Activated T-helper 2 cell treated with anti-CD3 and anti-CD28 coated beads, Interferon-gamma antibody, Interleukin-2, Interleukin-4, amounts not matched to agents 10 μg/mL and 5 μg/mL and 100 μg/mL, durations not matched to agents 14 hours and 24 hours and 36 hours (primary cell): ENCODE measurements at regions not wholly inside any gene's neighbourhood (a gene's known extent, or its start where the extent isn't known, plus 50 kb on each side); places are given as distances from the start of the nearest gene placed in this dataset.
A peak's percentile ranks its signal among the peaks of the same experiment; 100 is the strongest.

Experiments
- DNase-seq: peaks from one replicate; pipeline ENCODE4 v3.0.0; 2021; ENCODE audit warnings: low spot score
- H3K27ac Mint-ChIP-seq: one replicate; pipeline ENCODE4 v1.8.0; 2021; ENCODE audit warnings: mixed read lengths
- H3K27me3 Mint-ChIP-seq: one replicate; pipeline ENCODE4 v1.8.0; 2021; ENCODE audit warnings: low read depth, mixed read lengths
- H3K36me3 Mint-ChIP-seq: one replicate; pipeline ENCODE4 v1.8.0; 2021; ENCODE audit warnings: low read depth, mixed read lengths
- H3K4me1 Mint-ChIP-seq: one replicate; pipeline ENCODE4 v1.8.0; 2021; ENCODE audit warnings: low read depth, mixed read lengths
- H3K4me3 Mint-ChIP-seq: one replicate; pipeline ENCODE4 v1.8.0; 2021; ENCODE audit warnings: low read depth, mild to moderate bottlenecking, moderate library complexity, mixed read lengths
- H3K9me3 Mint-ChIP-seq: one replicate; pipeline ENCODE4 v1.8.0; 2021; ENCODE audit warnings: mixed read lengths
- intact Hi-C: fragments of 100-400 bp; cut with micrococcal nuclease; formaldehyde crosslinking; loops from one replicate; pipeline ENCODE4 v1.15.1; 2023

DNA sequence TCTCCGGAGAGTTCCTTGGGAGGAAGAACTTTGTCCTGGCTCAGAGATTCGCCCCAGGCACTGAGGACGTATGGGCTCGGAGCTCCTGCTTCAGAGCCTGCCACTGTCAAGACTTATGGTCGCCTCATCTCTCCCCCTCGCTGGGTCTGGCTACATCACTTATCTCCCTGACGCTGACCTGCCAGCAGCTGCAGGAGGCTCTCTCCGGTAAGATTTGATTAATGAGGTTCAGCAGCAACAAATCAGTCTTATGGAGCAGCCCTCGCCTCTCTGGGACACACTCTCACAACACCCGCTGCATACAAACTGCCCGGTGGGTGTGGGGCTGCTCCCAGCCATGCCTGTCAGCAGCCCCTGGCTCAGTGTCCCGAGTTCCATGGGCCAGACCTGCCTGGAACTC, 297.8 kb downstream of the RRAGC start:
- Mint-ChIP-seq H3K36me3 (no peaks in the 10 kb centered on the region), H3K4me1 (peaks cover 72% of the 10 kb centered on the region), H3K4me3 (no peak overlapping the region), H3K27me3 (peaks cover 1% of the 10 kb centered on the region), H3K9me3 (no peaks in the 10 kb centered on the region), H3K27ac (no peak overlapping the region)
- no peak for DNase-seq
- intact Hi-C loops: loop anchor here (10.0 kb wide), 1 partner anchor 537 kb away; no protein-coding TSS in a partner anchor

DNA sequence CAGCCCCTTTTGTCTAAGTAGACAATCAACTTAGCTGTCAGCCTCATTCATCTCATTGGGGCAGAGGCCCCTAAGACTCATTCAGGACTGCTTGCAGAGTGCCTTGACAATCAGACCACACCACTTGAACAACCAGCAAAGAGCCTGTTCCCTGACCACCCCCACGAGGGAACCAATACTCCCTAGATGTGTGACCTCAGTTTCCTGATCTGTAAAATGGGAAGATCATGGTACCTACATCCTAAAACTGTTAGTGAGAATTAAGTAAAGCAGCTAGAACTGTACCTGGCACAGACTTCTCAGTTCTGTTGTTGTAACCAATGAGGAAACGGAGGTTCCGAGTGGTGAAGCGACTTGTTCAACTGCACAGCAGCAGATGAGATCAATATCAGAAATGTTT, 298.5 kb downstream of the RRAGC start:
- Mint-ChIP-seq H3K9me3 (no peaks in the 10 kb centered on the region), H3K27ac (peak overlapping the region; percentile 11), H3K27me3 (peaks cover 1% of the 10 kb centered on the region), H3K4me3 (peak overlapping the region; percentile 10), H3K4me1 (peaks cover 78% of the 10 kb centered on the region), H3K36me3 (no peaks in the 10 kb centered on the region)
- intact Hi-C loops: loop anchor here (10.0 kb wide), 1 partner anchor 536 kb away; no protein-coding TSS in a partner anchor
- DNase-seq: no peak

DNA sequence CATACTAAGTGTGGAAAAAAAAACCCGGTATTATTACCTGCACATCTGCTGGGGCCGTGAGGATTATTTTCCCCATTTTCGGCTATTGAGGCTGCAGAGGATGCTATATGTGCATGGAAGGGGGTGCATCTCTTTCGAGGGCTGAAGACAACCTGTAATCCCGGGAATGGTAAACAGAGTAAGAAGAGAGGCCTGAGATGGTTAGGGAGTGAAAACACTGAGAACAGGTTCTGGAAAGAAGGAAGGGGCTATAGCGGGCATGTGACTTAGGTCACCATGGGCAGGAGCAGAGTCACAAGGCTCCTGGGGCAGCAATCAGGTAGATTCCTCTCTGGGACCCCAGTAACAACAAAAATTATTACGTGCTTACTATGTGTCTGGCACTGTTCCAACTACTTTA, 299.1 kb downstream of the RRAGC start:
- DNase-seq: no peak
- H3K36me3 Mint-ChIP-seq: no peaks in the 10 kb centered on the region
- H3K4me3 Mint-ChIP-seq: peak overlapping the region; percentile 20
- peaks cover 84% of the 10 kb centered on the region for H3K4me1 Mint-ChIP-seq
- peaks cover 1% of the 10 kb centered on the region for H3K27me3 Mint-ChIP-seq
- intact Hi-C loops: loop anchor here (10.0 kb wide), 1 partner anchor 536 kb away; no protein-coding TSS in a partner anchor
- H3K9me3 Mint-ChIP-seq: no peaks in the 10 kb centered on the region
- peak overlapping the region; percentile 88 for H3K27ac Mint-ChIP-seq

DNA sequence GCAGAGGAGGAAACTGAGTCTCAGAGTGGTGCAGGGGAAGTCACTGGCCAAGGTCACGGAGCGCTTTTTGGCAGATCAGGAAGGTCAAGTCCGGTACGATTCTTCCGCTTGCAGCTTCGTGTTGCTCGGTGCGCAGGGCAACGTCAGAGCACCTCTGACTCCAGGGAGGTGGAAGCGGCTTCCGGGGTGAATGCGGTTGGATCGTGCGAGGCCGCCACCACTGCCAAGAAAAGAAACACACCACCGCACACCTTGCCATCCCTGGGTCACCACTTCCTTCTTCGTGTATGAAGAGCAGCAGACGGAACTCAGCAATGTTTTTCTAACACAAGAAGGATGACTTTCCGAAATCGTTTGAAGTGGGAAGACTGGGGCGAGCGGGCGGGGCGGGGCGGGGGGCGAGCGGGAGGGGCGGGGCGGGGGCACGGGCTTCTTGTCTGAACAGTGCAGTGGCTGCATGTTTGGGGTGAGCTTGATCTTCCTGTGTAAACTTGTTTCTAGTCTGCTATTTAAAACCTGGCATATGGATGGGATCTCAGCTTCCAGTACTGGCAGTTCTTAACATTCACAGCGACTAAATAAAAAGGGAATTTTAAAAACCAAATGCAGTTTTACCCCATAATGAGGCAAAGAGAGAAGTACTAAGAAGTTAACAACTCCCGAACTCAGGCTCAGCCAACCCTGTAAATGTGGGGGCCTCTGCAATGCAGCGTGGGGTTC, 300.0 kb downstream of the RRAGC start:
- H3K36me3 Mint-ChIP-seq: no peaks in the 10 kb centered on the region
- peak overlapping the region; percentile 88 for H3K27ac Mint-ChIP-seq
- peaks cover 1% of the 10 kb centered on the region for H3K27me3 Mint-ChIP-seq
- H3K4me3 Mint-ChIP-seq: peak overlapping the region; percentile 76
- DNase-seq: peak; percentile 91
- peaks cover 84% of the 10 kb centered on the region for H3K4me1 Mint-ChIP-seq
- intact Hi-C loops: loop anchor here (1.0 to 10.0 kb wide), 2 partner anchors 25 to 535 kb away; no protein-coding TSS in a partner anchor
- no peaks in the 10 kb centered on the region for H3K9me3 Mint-ChIP-seq

DNA sequence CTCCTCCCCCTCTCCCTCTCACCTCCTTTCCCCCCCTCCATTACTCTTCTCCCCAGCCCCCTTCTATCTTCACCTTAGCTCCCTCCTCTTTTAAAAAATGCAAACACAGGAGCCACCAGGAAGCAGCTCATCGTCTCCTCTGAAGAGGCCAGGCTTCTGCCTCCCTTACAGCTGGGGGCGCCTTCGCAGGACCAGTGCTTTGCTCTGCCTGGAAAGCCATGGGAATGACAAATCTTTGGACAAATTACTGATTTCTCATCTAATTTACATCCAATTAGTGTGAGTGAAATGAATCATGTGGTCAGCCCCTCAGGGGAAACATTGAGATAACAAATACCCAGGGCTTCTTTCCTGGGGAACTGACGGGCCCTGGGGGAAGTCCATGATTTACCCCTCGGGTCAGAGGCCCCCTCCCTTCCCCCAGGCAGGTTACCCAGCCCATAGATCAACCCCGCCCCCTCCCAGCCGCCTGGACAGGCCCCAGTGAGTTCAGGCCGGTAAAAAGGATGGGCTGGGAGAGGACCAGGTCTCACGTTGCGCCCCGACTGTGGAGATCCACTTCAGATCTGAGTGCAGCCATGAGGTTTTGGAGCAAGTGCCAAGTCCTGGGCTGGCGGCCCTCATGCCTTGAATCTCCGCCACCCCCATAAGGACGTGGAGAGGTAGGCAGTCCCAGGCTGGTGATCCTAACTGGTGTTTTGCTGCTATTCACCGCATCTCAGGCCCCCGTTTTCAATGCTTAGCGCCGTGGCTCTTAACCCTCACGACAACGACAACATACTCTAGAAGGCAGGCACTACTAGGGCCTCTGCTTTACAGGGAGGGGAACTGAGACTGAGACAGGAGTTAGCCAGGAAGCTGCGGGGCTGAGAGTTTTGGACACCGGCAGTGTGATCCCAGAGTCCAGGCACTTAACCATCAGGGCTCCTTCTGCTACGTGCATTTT, 300.8 kb downstream of the RRAGC start:
- no peaks in the 10 kb centered on the region for H3K36me3 Mint-ChIP-seq
- H3K27me3 Mint-ChIP-seq: peaks cover 1% of the 10 kb centered on the region
- intact Hi-C loops: loop anchor here (1.0 kb wide), 1 partner anchor 24 kb away; no protein-coding TSS in a partner anchor
- H3K27ac Mint-ChIP-seq: peak overlapping the region; percentile 88
- DNase-seq: no peak
- peaks cover 76% of the 10 kb centered on the region for H3K4me1 Mint-ChIP-seq
- H3K4me3 Mint-ChIP-seq: peak overlapping the region; percentile 41
- H3K9me3 Mint-ChIP-seq: no peaks in the 10 kb centered on the region

DNA sequence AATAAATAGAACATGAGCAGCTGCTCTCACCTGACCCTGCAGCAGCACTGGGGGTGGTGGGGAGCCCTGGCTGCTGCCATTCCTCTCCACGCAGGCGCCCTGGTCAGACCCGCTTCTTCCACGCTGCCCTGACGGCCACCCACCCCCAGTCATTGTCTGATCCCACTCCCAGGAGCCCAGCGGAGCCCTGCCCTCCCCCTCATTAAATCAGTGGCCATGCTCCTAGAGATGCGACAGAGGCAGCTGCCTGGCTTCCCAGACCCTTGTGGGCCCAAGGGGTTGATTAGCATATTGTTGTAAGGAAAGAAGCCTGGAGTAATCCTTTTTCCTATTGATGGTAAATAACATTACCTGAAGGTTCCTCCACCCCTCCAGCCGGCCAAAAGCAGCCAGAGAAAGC, 301.5 kb downstream of the RRAGC start:
- peaks cover 69% of the 10 kb centered on the region for H3K4me1 Mint-ChIP-seq

DNA sequence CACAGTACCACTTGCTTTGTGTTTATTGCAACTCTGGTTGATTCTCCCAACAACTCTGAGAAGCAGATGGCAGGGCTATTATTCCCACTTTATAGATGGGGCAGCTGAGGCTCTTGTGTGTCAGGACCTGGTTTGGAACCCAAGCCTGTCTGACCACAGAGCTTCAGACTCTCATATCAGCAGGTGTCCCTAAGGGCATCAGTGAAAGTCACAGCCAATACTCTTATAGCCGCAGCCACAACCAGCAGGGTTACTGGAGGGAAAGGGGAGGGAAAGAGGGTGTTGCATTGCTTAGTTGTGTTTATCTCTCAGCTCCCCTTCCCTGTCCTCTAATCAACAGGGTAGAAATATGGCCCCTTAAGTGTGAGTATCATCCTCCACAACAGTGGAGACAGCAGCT, 304.0 kb downstream of the RRAGC start:
- no peaks in the 10 kb centered on the region for H3K36me3 Mint-ChIP-seq
- intact Hi-C loops: no loop called here
- no peak overlapping the region for H3K27ac Mint-ChIP-seq
- peaks cover 11% of the 10 kb centered on the region for H3K27me3 Mint-ChIP-seq
- no peak overlapping the region for H3K4me3 Mint-ChIP-seq
- H3K4me1 Mint-ChIP-seq: peaks cover 55% of the 10 kb centered on the region
- H3K9me3 Mint-ChIP-seq: no peaks in the 10 kb centered on the region
- DNase-seq: no peak

More for the DNA sequence above, 301.5 kb downstream of the RRAGC start:
- no peak for DNase-seq
- Mint-ChIP-seq H3K4me3 (no peak overlapping the region), H3K9me3 (no peaks in the 10 kb centered on the region), H3K36me3 (no peaks in the 10 kb centered on the region), H3K27me3 (peaks cover 2% of the 10 kb centered on the region), H3K27ac (peak overlapping the region; percentile 19)
- intact Hi-C loops: no loop called here

DNA sequence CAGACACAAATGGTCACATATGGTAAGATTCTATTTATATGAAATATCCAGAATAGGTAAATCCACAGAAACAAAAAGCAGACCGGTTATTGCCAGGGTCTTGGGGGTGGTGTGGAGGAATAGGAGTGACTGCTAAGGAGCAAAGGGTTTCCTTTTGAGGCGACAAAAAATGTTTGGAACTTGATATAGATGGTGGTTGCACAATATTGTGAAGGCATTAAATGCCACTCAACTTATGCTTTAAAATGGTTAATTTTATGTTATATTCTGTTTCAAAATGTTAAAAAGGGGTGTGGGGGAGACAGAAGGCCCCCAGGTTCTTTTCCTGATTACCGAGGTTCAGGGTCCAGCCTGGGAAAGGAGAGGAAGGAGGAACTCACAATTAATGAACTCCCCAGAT, 304.4 kb downstream of the RRAGC start:
- peaks cover 55% of the 10 kb centered on the region for H3K4me1 Mint-ChIP-seq
- intact Hi-C loops: no loop called here
- no peak overlapping the region for H3K27ac Mint-ChIP-seq
- peaks cover 16% of the 10 kb centered on the region for H3K27me3 Mint-ChIP-seq
- no peak for DNase-seq
- no peaks in the 10 kb centered on the region for H3K9me3 Mint-ChIP-seq
- no peaks in the 10 kb centered on the region for H3K36me3 Mint-ChIP-seq
- no peak overlapping the region for H3K4me3 Mint-ChIP-seq

DNA sequence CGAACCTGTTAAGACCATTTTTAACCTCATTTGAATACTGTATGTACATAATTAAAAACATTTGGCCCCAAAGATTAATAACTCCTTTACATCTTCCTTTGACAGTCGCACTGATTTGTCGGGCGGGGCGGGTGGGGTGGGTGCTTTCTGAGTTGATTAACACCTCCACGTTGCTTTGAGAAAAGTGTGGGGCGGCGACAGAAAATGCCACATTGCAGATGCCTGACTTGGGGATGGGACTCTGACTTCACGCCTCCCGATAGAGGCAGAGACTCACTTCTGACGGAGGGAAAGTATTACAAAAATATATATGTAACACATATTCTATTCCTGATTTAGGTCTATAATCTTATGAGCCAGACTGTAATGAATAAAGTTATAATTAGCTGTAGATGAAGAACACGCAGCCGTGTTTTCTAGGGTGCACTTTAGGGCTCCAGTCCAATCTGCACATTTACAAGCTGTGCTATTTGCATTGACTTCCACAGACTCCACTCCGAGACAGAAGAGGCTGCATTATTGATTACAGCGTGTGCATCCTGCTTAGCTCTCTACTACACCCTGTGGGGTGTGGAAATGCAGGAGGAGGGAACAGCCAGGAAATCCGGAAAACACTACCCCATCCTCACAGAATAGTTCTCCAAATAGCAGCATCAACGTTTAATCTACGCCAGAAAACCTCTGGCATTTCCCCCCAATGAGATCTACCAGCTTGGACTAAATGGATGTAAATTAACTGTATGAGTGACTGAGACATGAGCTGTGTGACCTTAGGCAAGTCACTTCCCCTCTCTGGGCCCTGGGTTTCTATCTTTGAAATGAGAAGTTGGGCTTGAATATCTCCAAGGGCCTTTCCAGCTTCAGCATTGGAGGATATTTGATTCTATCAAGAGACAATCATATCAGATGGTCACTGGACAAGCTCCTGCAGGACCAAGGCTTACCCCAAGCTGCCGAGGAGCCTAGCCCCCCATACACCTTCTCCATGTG, 308.0 kb downstream of the RRAGC start:
- Mint-ChIP-seq H3K4me1 (peaks cover 22% of the 10 kb centered on the region), H3K27me3 (peaks cover 37% of the 10 kb centered on the region), H3K9me3 (no peaks in the 10 kb centered on the region), H3K36me3 (no peaks in the 10 kb centered on the region), H3K4me3 (no peak overlapping the region), H3K27ac (no peak overlapping the region)
- intact Hi-C loops: no loop called here
- no peak for DNase-seq

DNA sequence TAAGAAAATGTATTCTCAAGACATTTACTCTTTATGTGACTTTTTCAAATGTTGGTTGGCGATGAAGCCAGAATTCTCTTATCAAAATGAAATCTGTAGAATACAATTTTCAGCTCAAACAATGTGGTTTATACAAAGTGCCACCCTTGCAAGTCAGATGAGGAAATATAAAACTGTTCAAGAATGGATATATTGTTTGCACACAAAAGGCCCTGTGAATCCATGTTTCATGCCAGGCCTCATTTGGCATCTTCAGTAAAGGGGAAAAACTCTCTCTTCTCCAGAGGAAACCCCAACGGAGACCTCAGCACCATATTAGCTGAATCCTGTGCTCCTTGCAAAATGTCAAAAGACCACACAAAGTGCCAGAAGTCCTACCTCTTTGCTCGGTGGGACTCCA, 310.4 kb downstream of the RRAGC start:
- DNase-seq: no peak
- no peaks in the 10 kb centered on the region for H3K36me3 Mint-ChIP-seq
- no peak overlapping the region for H3K4me3 Mint-ChIP-seq
- intact Hi-C loops: no loop called here
- H3K27ac Mint-ChIP-seq: no peak overlapping the region
- peaks cover 11% of the 10 kb centered on the region for H3K4me1 Mint-ChIP-seq
- no peaks in the 10 kb centered on the region for H3K9me3 Mint-ChIP-seq
- peaks cover 40% of the 10 kb centered on the region for H3K27me3 Mint-ChIP-seq

DNA sequence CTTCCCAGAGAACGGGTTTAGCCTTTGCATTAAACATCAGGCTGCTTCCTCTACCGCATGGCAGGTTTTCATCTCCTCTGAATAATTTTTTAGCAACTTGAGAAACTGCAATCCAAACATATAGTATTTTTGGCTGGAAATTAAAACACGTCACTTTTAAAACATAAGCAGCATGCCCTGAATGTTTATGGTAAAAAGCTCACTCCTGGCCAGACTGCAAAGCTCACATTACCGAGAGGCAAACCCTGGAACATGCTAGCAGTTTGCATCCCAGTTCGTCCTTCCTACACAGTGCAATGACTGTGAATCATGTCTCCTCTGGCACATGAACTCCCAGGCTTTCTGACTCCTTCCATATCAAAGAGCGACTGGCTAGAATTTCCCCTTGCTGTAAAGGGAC, 312.3 kb downstream of the RRAGC start:
- peaks cover 38% of the 10 kb centered on the region for H3K27me3 Mint-ChIP-seq
- no peaks in the 10 kb centered on the region for H3K36me3 Mint-ChIP-seq
- peaks cover 11% of the 10 kb centered on the region for H3K4me1 Mint-ChIP-seq
- no peak overlapping the region for H3K27ac Mint-ChIP-seq
- intact Hi-C loops: no loop called here
- H3K9me3 Mint-ChIP-seq: no peaks in the 10 kb centered on the region
- DNase-seq: no peak
- no peak overlapping the region for H3K4me3 Mint-ChIP-seq

DNA sequence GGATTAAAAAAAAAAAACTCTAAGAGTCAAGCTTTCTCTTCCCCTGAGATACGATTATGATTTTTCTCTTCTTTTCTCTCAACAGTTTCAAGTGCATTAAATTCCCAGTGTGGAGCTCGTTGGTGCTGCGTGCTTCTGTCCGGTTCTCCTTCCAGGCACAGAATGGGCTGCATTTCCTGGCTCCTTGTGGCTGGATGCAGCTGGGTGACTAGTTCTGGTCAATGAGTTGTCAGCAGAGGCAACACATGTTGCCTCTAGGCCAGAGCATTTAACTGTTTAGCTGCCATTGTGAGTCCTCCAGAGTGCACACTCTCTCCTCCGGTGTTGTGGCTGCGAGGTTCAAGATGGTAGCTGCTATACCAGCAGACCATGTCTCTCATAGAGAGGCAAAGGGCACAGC, 312.9 kb downstream of the RRAGC start:
- H3K27ac Mint-ChIP-seq: no peak overlapping the region

More for the DNA sequence above, 312.9 kb downstream of the RRAGC start:
- intact Hi-C loops: no loop called here
- H3K36me3 Mint-ChIP-seq: no peaks in the 10 kb centered on the region
- no peak for DNase-seq
- peaks cover 11% of the 10 kb centered on the region for H3K4me1 Mint-ChIP-seq
- H3K9me3 Mint-ChIP-seq: no peaks in the 10 kb centered on the region
- peaks cover 34% of the 10 kb centered on the region for H3K27me3 Mint-ChIP-seq
- H3K4me3 Mint-ChIP-seq: no peak overlapping the region
